NOMO-1 treated with DMSO at 0.1 percent for 48 hours (cell line): ENCODE measurements at regions not wholly inside any gene's neighbourhood (a gene's known extent, or its start where the extent isn't known, plus 50 kb on each side); places are given as distances from the start of the nearest gene placed in this dataset.
A peak's percentile ranks its signal among the peaks of the same experiment; 100 is the strongest.
"Not testable (repeated sequence)": the region's sequence is repeated elsewhere in the genome, so short reads cannot be mapped to it uniquely, and the experiment has no call there.

Experiments
- DNase-seq: peaks from one replicate; lab custom pipeline; 2025; ENCODE audit not compliant: unreplicated experiment; lab: John Stamatoyannopoulos, UW

- peak; percentile 53 for DNase-seq
These were observed 173.6 kb downstream of the IRF8 start for GRCh38 chr16:86072328-86073102.

DNA sequence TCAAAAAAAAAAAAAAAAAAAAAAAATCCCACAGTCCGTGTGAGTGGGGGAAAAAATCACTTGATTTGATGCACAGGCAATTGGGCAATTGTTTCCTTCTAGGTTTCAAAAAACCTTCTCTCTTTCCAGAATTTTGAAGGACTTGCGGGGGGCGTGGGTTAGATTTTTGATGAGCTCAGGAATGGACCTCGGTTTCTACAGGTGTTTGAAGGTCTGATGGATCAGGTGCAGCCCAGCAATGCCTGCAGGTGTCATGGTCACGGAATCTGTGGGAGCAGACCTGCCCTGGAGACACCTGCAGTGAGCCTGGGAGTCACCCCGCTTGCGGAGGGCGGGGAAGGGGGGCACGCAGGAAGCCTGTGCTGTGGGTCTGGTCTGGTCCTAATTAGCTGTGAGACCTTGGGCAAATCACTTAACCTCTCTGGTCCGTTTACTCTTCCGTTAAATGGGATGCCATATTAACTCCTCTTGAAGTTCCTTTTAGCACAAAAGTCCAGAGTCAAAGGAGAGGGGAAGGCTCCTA lies 174.2 kb downstream of the IRF8 start:
- DNase-seq: no peak

GRCh38 chr16:86073763-86074493 lies 175.0 kb downstream of the IRF8 start:
- DNase-seq: no peak

GRCh38 chr16:86074651-86075487 lies 175.9 kb downstream of the IRF8 start:
- DNase-seq: no peak

DNA sequence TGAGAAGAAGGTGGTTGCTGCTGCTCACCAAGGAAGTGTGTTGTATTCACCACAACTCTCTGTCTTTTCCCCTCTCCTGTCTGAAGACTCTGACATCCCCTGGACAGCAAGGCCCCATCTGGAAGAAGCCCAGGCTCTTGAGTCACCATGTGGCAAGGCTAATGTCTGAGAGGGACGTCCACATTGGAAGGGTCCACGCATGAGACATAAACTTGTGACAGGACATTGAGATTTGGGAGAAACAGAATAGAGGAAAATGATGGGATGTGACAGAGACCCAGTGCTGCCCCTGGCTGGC lies 176.5 kb downstream of the IRF8 start:
- no peak for DNase-seq

- no peak for DNase-seq
These were observed 177.0 kb downstream of the IRF8 start for GRCh38 chr16:86075839-86076440.

DNA sequence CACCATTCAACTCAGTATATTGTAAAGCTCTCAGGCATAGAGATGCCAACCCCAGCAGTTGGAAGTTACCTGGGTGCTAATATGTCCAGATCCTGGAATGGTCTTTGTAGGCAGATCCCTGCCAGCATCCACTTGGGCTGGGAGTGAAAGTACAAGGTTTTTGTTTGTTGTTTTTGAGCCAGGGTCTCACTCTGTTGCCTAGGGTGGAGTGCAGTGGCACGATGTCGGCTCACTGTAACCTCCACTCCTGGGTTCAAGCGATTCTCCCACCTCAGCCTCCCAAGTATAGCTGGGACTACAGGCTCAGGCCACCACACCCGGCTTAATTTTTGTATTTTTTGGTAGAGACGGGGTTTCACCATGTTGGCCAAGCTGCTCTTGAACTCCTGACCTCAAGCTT lies 177.6 kb downstream of the IRF8 start:
- DNase-seq: no peak

GRCh38 chr16:86077243-86077940 lies 178.4 kb downstream of the IRF8 start:
- no peak for DNase-seq

DNA sequence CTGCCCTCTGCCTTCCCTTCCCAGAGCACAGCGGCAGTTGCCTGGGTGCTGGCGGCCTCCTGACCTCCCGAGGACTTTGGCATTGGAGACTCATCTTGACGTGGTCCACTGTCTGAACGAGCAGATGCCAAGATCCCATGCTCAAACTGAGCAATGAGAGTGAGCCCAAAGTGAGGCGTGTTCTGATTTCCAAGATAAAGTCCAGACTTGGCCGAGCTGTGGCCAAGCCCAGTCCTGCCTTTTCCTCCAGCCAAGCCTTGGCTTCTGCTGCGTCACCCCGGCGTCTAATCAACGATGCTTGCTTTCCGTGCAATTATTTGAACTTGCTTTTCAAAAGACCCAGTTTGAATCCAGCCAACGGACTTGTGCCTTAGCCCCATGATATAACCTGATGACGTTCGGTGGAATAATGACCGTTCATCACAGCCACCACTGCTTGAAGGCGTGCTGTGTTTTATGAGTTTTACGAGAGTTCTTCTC lies 179.2 kb downstream of the IRF8 start:
- no peak for DNase-seq

DNA sequence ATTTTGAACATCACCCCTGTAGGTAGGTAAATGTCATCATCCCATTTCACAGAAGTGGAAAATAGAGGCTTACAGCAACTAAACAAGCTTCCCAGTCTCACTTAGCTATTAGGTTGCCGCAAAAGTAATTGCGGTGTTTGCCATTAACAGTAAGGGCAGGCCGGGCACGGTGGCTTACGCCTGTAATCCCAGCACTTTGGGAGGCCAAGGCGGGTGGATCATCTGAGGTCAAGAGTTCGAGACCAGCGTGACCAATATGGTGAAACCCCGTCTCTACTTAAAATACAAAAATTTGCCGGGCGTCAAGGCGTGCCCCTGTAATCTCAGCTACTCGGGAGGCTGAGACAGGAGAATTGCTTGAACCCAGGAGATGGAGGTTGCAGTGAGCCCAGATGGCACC lies 179.7 kb downstream of the IRF8 start:
- DNase-seq: not testable (repeated sequence)

DNA sequence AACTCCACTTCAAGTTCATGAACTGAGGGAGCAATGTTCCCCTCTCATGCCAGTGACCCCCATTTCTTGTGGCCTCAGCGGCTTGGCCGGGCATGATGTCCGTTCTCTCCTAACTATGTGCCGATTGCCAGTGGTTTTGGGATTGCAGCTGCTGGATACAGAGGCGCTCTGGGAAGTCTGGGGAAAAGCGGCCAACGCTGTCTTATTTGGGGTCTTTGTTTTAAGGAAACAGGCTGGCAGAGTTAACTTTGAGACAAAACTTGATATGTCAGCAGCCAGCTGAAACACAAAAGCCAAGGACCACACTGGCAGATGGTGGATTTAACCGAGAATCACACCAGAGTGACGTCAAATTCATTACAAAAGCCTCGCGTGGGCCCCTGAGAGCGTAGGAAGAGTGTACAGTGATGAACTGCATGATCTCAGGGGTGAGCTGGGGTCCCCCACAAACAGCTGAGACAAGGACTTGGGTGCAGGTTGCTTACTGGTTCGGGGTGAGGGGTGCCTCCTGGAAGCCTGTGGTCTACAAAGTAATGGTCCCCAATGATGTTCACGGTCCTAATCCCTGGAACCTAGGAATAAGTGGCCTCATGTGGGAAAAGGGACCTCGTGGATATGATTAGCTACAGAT lies 180.4 kb downstream of the IRF8 start:
- DNase-seq: no peak

- no peak for DNase-seq
These were observed 181.3 kb downstream of the IRF8 start for GRCh38 chr16:86080131-86080875.

- no peak for DNase-seq
These were observed 182.0 kb downstream of the IRF8 start for GRCh38 chr16:86080982-86081381.

DNA sequence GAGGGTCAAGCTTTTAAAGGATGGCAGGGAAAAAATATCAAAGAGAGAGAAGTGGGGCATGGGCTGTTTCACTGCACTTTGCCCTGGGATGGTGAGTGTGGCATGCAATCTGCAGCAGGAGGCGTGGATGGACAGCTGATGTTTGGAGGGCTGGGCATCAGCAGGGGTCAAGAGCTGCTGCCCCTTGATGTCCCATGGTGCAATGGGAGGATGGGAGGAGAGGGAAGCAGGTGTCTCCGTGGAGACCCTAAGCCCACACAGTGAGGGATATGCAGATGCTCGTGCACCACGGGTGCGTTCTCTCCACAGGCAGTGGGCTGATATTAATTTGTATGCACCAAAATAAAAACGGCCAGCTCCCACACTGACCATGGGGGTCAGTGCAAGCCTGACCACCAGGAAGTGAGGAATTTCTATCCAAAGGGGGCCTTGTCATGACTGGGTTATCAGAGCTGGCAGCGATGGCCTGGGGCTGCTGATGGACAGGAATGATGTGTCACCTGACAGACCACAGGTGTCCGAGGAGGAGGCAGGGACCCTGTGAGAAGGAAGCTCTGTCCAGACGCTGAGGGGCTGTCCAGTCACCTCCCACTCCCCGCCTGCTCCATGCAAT lies 183.6 kb downstream of the IRF8 start:
- no peak for DNase-seq

GRCh38 chr16:86083382-86084002 lies 184.5 kb downstream of the IRF8 start:
- no peak for DNase-seq

- no peak for DNase-seq
These were observed 186.2 kb downstream of the IRF8 start for GRCh38 chr16:86085161-86085611.

- no peak for DNase-seq
These were observed 186.8 kb downstream of the IRF8 start for GRCh38 chr16:86085795-86086194.

- DNase-seq: no peak
These were observed 187.5 kb downstream of the IRF8 start for GRCh38 chr16:86086471-86086870.
